ENCODE measurements at regions not wholly inside any gene's neighbourhood (a gene's known extent, or its start where the extent isn't known, plus 50 kb on each side); places are given as distances from the start of the nearest gene placed in this dataset.
"Not testable (repeated sequence)": the region's sequence is repeated elsewhere in the genome, so short reads cannot be mapped to it uniquely, and the experiment has no call there.

GRCh38 chr16:35797811-35798210, 2338.4 kb downstream of the TP53TG3F start:
- no peak for ATAC-seq
- no peak overlapping the region for H3K27ac Mint-ChIP-seq
- POLR2A ChIA-PET, result no interaction called here
- CTCF ChIA-PET, result no interaction called here
- intact Hi-C loops (cut with micrococcal nuclease), result no loop called here
- DNase-seq, result no peak
- no peaks in the 10 kb centered on the region for H3K4me1 Mint-ChIP-seq (ENCODE audit: low read depth)
- TF ChIP-seq CTCF (IDR thresholded peaks at IDR 0.05), result no peak
- no peaks in the 10 kb centered on the region for H3K27me3 Mint-ChIP-seq
- no peaks in the 10 kb centered on the region for H3K36me3 Mint-ChIP-seq (ENCODE audit: low read depth)
- H3K9me3 Mint-ChIP-seq, result peaks cover 28% of the 10 kb centered on the region
- H3K4me3 Mint-ChIP-seq, result no peak overlapping the region

- Mint-ChIP-seq H3K27me3 (no peaks in the 10 kb centered on the region), H3K27ac (no peak overlapping the region), H3K4me1 (ENCODE audit: low read depth) (no peaks in the 10 kb centered on the region), H3K4me3 (no peak overlapping the region), H3K36me3 (ENCODE audit: low read depth) (no peaks in the 10 kb centered on the region), H3K9me3 (peaks cover 21% of the 10 kb centered on the region)
- no peak for ATAC-seq
- no peak for DNase-seq
- CTCF ChIA-PET, result no interaction called here
- intact Hi-C loops (cut with micrococcal nuclease), result no loop called here
- TF ChIP-seq CTCF (IDR thresholded peaks at IDR 0.05), result no peak
- POLR2A ChIA-PET, result no interaction called here
Measured at GRCh38 chr16:35798885-35799426, 2339.5 kb downstream of the TP53TG3F start.

GRCh38 chr16:35804465-35804864, 2345.1 kb downstream of the TP53TG3F start:
- H3K36me3 Mint-ChIP-seq (ENCODE audit: low read depth); intact Hi-C loops (cut with micrococcal nuclease); DNase-seq; H3K27ac Mint-ChIP-seq; H3K4me1 Mint-ChIP-seq (ENCODE audit: low read depth); CTCF ChIA-PET; ATAC-seq; POLR2A ChIA-PET; H3K27me3 Mint-ChIP-seq; H3K4me3 Mint-ChIP-seq: not testable (repeated sequence)
- H3K9me3 Mint-ChIP-seq, result peaks cover 20% of the 10 kb centered on the region

- ChIA-PET POLR2A (no interaction called here), CTCF (no interaction called here)
- no peaks in the 10 kb centered on the region for H3K4me1 Mint-ChIP-seq (ENCODE audit: low read depth)
- no peaks in the 10 kb centered on the region for H3K27me3 Mint-ChIP-seq
- H3K9me3 Mint-ChIP-seq, result peaks cover 19% of the 10 kb centered on the region
- H3K4me3 Mint-ChIP-seq, result no peak overlapping the region
- ATAC-seq (no peak), DNase-seq (no peak)
- intact Hi-C loops (cut with micrococcal nuclease), result no loop called here
- no peak overlapping the region for H3K27ac Mint-ChIP-seq
- no peak for TF ChIP-seq CTCF (IDR thresholded peaks at IDR 0.05)
- no peaks in the 10 kb centered on the region for H3K36me3 Mint-ChIP-seq (ENCODE audit: low read depth)
Measured at GRCh38 chr16:35823342-35823741, 2363.9 kb downstream of the TP53TG3F start.

GRCh38 chr16:35841632-35842031, 2382.2 kb downstream of the TP53TG3F start:
- DNase-seq, result no peak
- ATAC-seq, result no peak
- H3K27me3 Mint-ChIP-seq, result no peaks in the 10 kb centered on the region

More at GRCh38 chr16:35841632-35842031, 2382.2 kb downstream of the TP53TG3F start:
- POLR2A ChIA-PET, result no interaction called here
- no peak for TF ChIP-seq CTCF (IDR thresholded peaks at IDR 0.05)
- Mint-ChIP-seq H3K4me3 (no peak overlapping the region), H3K27ac (no peak overlapping the region), H3K4me1 (ENCODE audit: low read depth) (no peaks in the 10 kb centered on the region), H3K36me3 (ENCODE audit: low read depth) (no peaks in the 10 kb centered on the region), H3K9me3 (peaks cover 25% of the 10 kb centered on the region)
- CTCF ChIA-PET, result no interaction called here
- intact Hi-C loops (cut with micrococcal nuclease), result loop anchor here (10.0 kb wide), 1 partner anchor 63 kb away; no protein-coding TSS in a partner anchor

Measured in activated CD8-positive, alpha-beta T cell treated with anti-CD3 and anti-CD28 coated beads for 36 hours (primary cell).